Calu3 (cell line): ENCODE measurements at regions not wholly inside any gene's neighbourhood (a gene's known extent, or its start where the extent isn't known, plus 50 kb on each side); places are given as distances from the start of the nearest gene placed in this dataset.
"Not testable (repeated sequence)": the region's sequence is repeated elsewhere in the genome, so short reads cannot be mapped to it uniquely, and the experiment has no call there.

Source experiments
- BruUV-seq: library from RNA; stranded (reverse); fragments of 400-500 nt; replicated peaks from 2 replicates; lab custom pipeline; 2021; lab: Mats Ljungman, UMichigan
- CTCF ChIA-PET: fragments of 300-600 bp; sonication (Branson Sonifier 250); formaldehyde crosslinking; loops from one replicate; lab custom pipeline; 2022; ENCODE audit warnings: antibody characterized with exemption; lab: Charles Lee
- DNase-seq: peaks from one replicate; pipeline ENCODE4 v3.0.0; 2022
- H3K27ac Mint-ChIP-seq: one replicate; pipeline ENCODE4 v1.8.0; 2022; ENCODE audit warnings: mixed read lengths; ENCODE audit not compliant: unreplicated experiment
- H3K27me3 Mint-ChIP-seq: one replicate; pipeline ENCODE4 v1.8.0; 2022; ENCODE audit warnings: mixed read lengths; ENCODE audit not compliant: unreplicated experiment
- H3K36me3 Mint-ChIP-seq: one replicate; pipeline ENCODE4 v1.8.0; 2022; ENCODE audit warnings: mild to moderate bottlenecking, moderate library complexity, mixed read lengths; ENCODE audit not compliant: insufficient read depth, unreplicated experiment
- H3K4me1 Mint-ChIP-seq: one replicate; pipeline ENCODE4 v1.8.0; 2022; ENCODE audit warnings: mild to moderate bottlenecking, low read depth, mixed read lengths; ENCODE audit not compliant: unreplicated experiment
- H3K4me3 Mint-ChIP-seq: one replicate; pipeline ENCODE4 v1.8.0; 2022; ENCODE audit warnings: mild to moderate bottlenecking, low read depth, moderate library complexity, mixed read lengths; ENCODE audit not compliant: unreplicated experiment
- H3K9me3 Mint-ChIP-seq: one replicate; pipeline ENCODE4 v1.8.0; 2022; ENCODE audit warnings: low read depth, mixed read lengths; ENCODE audit not compliant: unreplicated experiment
- intact Hi-C: fragments of 100-400 bp; cut with micrococcal nuclease; formaldehyde crosslinking; loops from one replicate; pipeline ENCODE4 v1.10.0; 2022; ENCODE audit not compliant: unreplicated experiment
- TF ChIP-seq, protein P1 (sequence below): fragments of 200-600 bp; IDR thresholded peaks from one replicate; pipeline ENCODE4 v1.8.0; 2022; ENCODE audit warnings: antibody characterized with exemption; ENCODE audit not compliant: unreplicated experiment

GRCh38 chrX:128691872-128692271 is 639.7 kb upstream of the ACTRT1 start:
- Mint-ChIP-seq H3K36me3 (no peaks in the 10 kb centered on the region), H3K27me3 (no peaks in the 10 kb centered on the region), H3K4me1 (no peaks in the 10 kb centered on the region), H3K4me3 (no peak overlapping the region), H3K27ac (no peak overlapping the region), H3K9me3 (peaks cover 8% of the 10 kb centered on the region)
- TF ChIP-seq, protein P1, sequence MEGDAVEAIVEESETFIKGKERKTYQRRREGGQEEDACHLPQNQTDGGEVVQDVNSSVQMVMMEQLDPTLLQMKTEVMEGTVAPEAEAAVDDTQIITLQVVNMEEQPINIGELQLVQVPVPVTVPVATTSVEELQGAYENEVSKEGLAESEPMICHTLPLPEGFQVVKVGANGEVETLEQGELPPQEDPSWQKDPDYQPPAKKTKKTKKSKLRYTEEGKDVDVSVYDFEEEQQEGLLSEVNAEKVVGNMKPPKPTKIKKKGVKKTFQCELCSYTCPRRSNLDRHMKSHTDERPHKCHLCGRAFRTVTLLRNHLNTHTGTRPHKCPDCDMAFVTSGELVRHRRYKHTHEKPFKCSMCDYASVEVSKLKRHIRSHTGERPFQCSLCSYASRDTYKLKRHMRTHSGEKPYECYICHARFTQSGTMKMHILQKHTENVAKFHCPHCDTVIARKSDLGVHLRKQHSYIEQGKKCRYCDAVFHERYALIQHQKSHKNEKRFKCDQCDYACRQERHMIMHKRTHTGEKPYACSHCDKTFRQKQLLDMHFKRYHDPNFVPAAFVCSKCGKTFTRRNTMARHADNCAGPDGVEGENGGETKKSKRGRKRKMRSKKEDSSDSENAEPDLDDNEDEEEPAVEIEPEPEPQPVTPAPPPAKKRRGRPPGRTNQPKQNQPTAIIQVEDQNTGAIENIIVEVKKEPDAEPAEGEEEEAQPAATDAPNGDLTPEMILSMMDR = no peak
- no TSS peak for BruUV-seq
- CTCF ChIA-PET = no interaction called here
- no peak for DNase-seq
- intact Hi-C loops = no loop called here

- no peak for DNase-seq
- no peak overlapping the region for H3K27ac Mint-ChIP-seq
- CTCF ChIA-PET = no interaction called here
These were observed 633.2 kb upstream of the ACTRT1 start for GRCh38 chrX:128685387-128685786.

GRCh38 chrX:128676651-128677050 is 624.4 kb upstream of the ACTRT1 start:
- BruUV-seq = no TSS peak
- H3K4me1 Mint-ChIP-seq = no peaks in the 10 kb centered on the region
- intact Hi-C loops = no loop called here
- TF ChIP-seq, protein P1 = no peak
- no peaks in the 10 kb centered on the region for H3K27me3 Mint-ChIP-seq
- H3K36me3 Mint-ChIP-seq = no peaks in the 10 kb centered on the region
- H3K27ac Mint-ChIP-seq = no peak overlapping the region
- H3K9me3 Mint-ChIP-seq = peaks cover 15% of the 10 kb centered on the region
- H3K4me3 Mint-ChIP-seq = no peak overlapping the region
- no peak for DNase-seq
- CTCF ChIA-PET = no interaction called here

More at GRCh38 chrX:128685387-128685786, 633.2 kb upstream of the ACTRT1 start:
- Mint-ChIP-seq H3K4me3 (no peak overlapping the region), H3K4me1 (no peaks in the 10 kb centered on the region), H3K27me3 (no peaks in the 10 kb centered on the region), H3K36me3 (no peaks in the 10 kb centered on the region), H3K9me3 (peaks cover 8% of the 10 kb centered on the region)
- TF ChIP-seq, protein P1 = no peak
- intact Hi-C loops = no loop called here
- no TSS peak for BruUV-seq

- H3K4me3 Mint-ChIP-seq, BruUV-seq, H3K4me1 Mint-ChIP-seq, H3K27me3 Mint-ChIP-seq, H3K27ac Mint-ChIP-seq, H3K36me3 Mint-ChIP-seq, intact Hi-C loops, DNase-seq, CTCF ChIA-PET: not testable (repeated sequence)
- H3K9me3 Mint-ChIP-seq = peaks cover 12% of the 10 kb centered on the region
These were observed 622.3 kb upstream of the ACTRT1 start for GRCh38 chrX:128674326-128675086.

DNA sequence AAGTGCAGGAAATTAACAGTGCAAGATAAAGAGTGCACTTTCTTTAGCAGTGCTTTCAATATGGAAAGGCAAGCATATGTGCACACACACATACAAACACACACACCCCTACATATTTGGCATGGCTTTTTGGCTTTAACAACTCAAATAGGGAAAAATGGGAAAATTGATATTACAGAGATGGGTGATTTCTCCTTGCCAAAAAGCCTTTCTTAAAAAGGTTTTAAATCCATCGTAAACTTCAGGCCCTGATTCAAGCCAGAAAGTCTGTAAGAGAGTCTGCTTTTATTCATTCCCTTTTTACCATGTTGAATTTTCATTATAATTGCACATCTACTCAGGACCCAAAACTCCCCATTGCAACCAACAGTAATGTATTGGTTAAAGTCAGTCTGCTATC is 612.0 kb upstream of the ACTRT1 start:
- Mint-ChIP-seq H3K27ac (no peak overlapping the region), H3K36me3 (no peaks in the 10 kb centered on the region), H3K27me3 (no peaks in the 10 kb centered on the region), H3K4me3 (no peak overlapping the region), H3K9me3 (peaks cover 3% of the 10 kb centered on the region), H3K4me1 (no peaks in the 10 kb centered on the region)
- BruUV-seq = no TSS peak
- intact Hi-C loops = no loop called here
- CTCF ChIA-PET = no interaction called here
- DNase-seq = no peak
- TF ChIP-seq, protein P1 = no peak
